ENCODE measurements at regions not wholly inside any gene's neighbourhood (a gene's known extent, or its start where the extent isn't known, plus 50 kb on each side); places are given as distances from the start of the nearest gene placed in this dataset.

- no peak for TF ChIP-seq EZH2 (IDR thresholded peaks at IDR 0.05; ENCODE audit: low read length, missing control alignments)
- Histone ChIP-seq H3K4me2 (ENCODE audit: extremely low read depth, insufficient read depth, low read length) (no peak overlapping the region), H3K27me3 (ENCODE audit: control insufficient read depth, insufficient read depth, low read length) (no peaks in the 10 kb centered on the region), H3K27ac (ENCODE audit: insufficient read depth, low read length) (no peak overlapping the region), H3K9ac (ENCODE audit: insufficient read depth, low read length) (no peak overlapping the region), H3K4me1 (ENCODE audit: control insufficient read depth, extremely low read depth, insufficient read depth, low read length) (no peaks in the 10 kb centered on the region), H3K79me2 (ENCODE audit: control insufficient read depth, insufficient read depth, low read length) (no peaks in the 10 kb centered on the region), H2AFZ (ENCODE audit: low read length) (no peak overlapping the region), H4K20me1 (ENCODE audit: control insufficient read depth, extremely low read depth, insufficient read depth, low read length) (no peaks in the 10 kb centered on the region), H3K4me3 (replicated peaks in 1 of 4; ENCODE audit: control extremely low read depth in 1 of 4, insufficient read depth in 1 of 4, low read depth in 3 of 4, low read length in 4 of 4) (no peak overlapping the region), H3K36me3 (ENCODE audit: control insufficient read depth, insufficient read depth, low read length) (no peaks in the 10 kb centered on the region), H3K9me3 (ENCODE audit: control insufficient read depth, insufficient read depth, low read depth, low read length) (no peaks in the 10 kb centered on the region)
- no peak for DNase-seq (ENCODE audit: low read depth in 2 of 2)
Observed at GRCh38 chr1:8267307-8267706, 50.6 kb upstream of the SLC45A1 start.

GRCh38 chr1:8266436-8267165, 51.3 kb upstream of the SLC45A1 start:
- no peak overlapping the region for H3K4me2 ChIP-seq (ENCODE audit: extremely low read depth, insufficient read depth, low read length)
- no peak overlapping the region for H3K27ac ChIP-seq (ENCODE audit: insufficient read depth, low read length)
- no peak overlapping the region for H3K9ac ChIP-seq (ENCODE audit: insufficient read depth, low read length)
- H3K9me3 ChIP-seq (ENCODE audit: control insufficient read depth, insufficient read depth, low read depth, low read length) = no peaks in the 10 kb centered on the region
- no peaks in the 10 kb centered on the region for H3K27me3 ChIP-seq (ENCODE audit: control insufficient read depth, insufficient read depth, low read length)
- no peaks in the 10 kb centered on the region for H3K79me2 ChIP-seq (ENCODE audit: control insufficient read depth, insufficient read depth, low read length)
- no peak overlapping the region for H2AFZ ChIP-seq (ENCODE audit: low read length)
- H3K4me1 ChIP-seq (ENCODE audit: control insufficient read depth, extremely low read depth, insufficient read depth, low read length) = no peaks in the 10 kb centered on the region
- TF ChIP-seq EZH2 (IDR thresholded peaks at IDR 0.05; ENCODE audit: low read length, missing control alignments) (no peak), CTCF (conservative IDR thresholded peaks at IDR 0.05 in 1 of 2, IDR thresholded peaks at IDR 0.05 in 1 of 2; ENCODE audit: low read depth in 1 of 2, low read length in 2 of 2) (no peak)
- no peaks in the 10 kb centered on the region for H4K20me1 ChIP-seq (ENCODE audit: control insufficient read depth, extremely low read depth, insufficient read depth, low read length)
- H3K4me3 ChIP-seq (replicated peaks in 1 of 4; ENCODE audit: control extremely low read depth in 1 of 4, insufficient read depth in 1 of 4, low read depth in 3 of 4, low read length in 4 of 4) = no peak overlapping the region
- DNase-seq (ENCODE audit: low read depth in 2 of 2) = no peak
- no peaks in the 10 kb centered on the region for H3K36me3 ChIP-seq (ENCODE audit: control insufficient read depth, insufficient read depth, low read length)

- Histone ChIP-seq H3K9me3 (ENCODE audit: control insufficient read depth, insufficient read depth, low read depth, low read length) (no peaks in the 10 kb centered on the region), H2AFZ (ENCODE audit: low read length) (no peak overlapping the region), H3K9ac (ENCODE audit: insufficient read depth, low read length) (no peak overlapping the region), H3K36me3 (ENCODE audit: control insufficient read depth, insufficient read depth, low read length) (no peaks in the 10 kb centered on the region), H3K27me3 (ENCODE audit: control insufficient read depth, insufficient read depth, low read length) (no peaks in the 10 kb centered on the region), H4K20me1 (ENCODE audit: control insufficient read depth, extremely low read depth, insufficient read depth, low read length) (no peaks in the 10 kb centered on the region), H3K4me1 (ENCODE audit: control insufficient read depth, extremely low read depth, insufficient read depth, low read length) (peaks cover 8% of the 10 kb centered on the region), H3K79me2 (ENCODE audit: control insufficient read depth, insufficient read depth, low read length) (no peaks in the 10 kb centered on the region), H3K4me2 (ENCODE audit: extremely low read depth, insufficient read depth, low read length) (no peak overlapping the region), H3K27ac (ENCODE audit: insufficient read depth, low read length) (no peak overlapping the region), H3K4me3 (replicated peaks in 1 of 4; ENCODE audit: control extremely low read depth in 1 of 4, insufficient read depth in 1 of 4, low read depth in 3 of 4, low read length in 4 of 4) (no peak overlapping the region)
- no peak for DNase-seq (ENCODE audit: low read depth in 2 of 2)
- TF ChIP-seq CTCF (conservative IDR thresholded peaks at IDR 0.05 in 1 of 2, IDR thresholded peaks at IDR 0.05 in 1 of 2; ENCODE audit: low read depth in 1 of 2, low read length in 2 of 2) (no peak), EZH2 (IDR thresholded peaks at IDR 0.05; ENCODE audit: low read length, missing control alignments) (no peak)
Observed at GRCh38 chr1:8263791-8264190, 54.1 kb upstream of the SLC45A1 start.
